GM12864 (cell line): ENCODE measurements at regions not wholly inside any gene's neighbourhood (a gene's known extent, or its start where the extent isn't known, plus 50 kb on each side); places are given as distances from the start of the nearest gene placed in this dataset.
"Not testable (repeated sequence)": the region's sequence is repeated elsewhere in the genome, so short reads cannot be mapped to it uniquely, and the experiment has no call there.

Experiments
- DNase-seq: peaks from one replicate; pipeline ENCODE4 v3.0.0-alpha.2; 2011; ENCODE audit warnings: low read depth
- H3K4me3 ChIP-seq: 2 replicates; pipeline ENCODE4 v1.5.1; 2011; ENCODE audit warnings: mild to moderate bottlenecking, low read depth, low read length, control low read depth
- TF ChIP-seq, protein P1 (sequence below): IDR thresholded peaks from 2 replicates; pipeline ENCODE4 v1.5.1; 2011; ENCODE audit warnings: low read depth, mild to moderate bottlenecking, moderate library complexity, low read length, control low read depth, inconsistent platforms; ENCODE audit errors: missing control alignments

DNA sequence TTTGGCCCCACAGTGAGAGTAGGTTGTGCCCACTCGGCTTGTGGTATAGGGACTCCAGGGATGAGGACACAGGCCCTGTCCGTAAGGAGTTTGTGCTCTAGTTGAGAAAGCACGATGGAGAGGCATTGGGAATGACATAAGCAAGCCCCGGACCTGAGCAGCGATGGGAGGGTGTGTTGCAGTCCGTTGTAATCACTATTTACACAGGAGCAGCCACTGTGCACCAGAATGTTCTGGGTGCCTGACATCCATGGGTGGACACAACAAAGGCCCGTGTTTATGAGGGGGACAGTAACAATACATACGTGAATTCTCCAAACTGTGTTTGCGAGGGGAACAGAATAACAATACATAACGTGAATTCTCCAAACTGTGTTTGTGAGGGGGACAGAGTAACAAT, 86.8 kb downstream of the NPIPB11 start:
- H3K4me3 ChIP-seq, result no peak overlapping the region
- DNase-seq, result no peak
- TF ChIP-seq, protein P1, sequence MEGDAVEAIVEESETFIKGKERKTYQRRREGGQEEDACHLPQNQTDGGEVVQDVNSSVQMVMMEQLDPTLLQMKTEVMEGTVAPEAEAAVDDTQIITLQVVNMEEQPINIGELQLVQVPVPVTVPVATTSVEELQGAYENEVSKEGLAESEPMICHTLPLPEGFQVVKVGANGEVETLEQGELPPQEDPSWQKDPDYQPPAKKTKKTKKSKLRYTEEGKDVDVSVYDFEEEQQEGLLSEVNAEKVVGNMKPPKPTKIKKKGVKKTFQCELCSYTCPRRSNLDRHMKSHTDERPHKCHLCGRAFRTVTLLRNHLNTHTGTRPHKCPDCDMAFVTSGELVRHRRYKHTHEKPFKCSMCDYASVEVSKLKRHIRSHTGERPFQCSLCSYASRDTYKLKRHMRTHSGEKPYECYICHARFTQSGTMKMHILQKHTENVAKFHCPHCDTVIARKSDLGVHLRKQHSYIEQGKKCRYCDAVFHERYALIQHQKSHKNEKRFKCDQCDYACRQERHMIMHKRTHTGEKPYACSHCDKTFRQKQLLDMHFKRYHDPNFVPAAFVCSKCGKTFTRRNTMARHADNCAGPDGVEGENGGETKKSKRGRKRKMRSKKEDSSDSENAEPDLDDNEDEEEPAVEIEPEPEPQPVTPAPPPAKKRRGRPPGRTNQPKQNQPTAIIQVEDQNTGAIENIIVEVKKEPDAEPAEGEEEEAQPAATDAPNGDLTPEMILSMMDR, result no peak

DNA sequence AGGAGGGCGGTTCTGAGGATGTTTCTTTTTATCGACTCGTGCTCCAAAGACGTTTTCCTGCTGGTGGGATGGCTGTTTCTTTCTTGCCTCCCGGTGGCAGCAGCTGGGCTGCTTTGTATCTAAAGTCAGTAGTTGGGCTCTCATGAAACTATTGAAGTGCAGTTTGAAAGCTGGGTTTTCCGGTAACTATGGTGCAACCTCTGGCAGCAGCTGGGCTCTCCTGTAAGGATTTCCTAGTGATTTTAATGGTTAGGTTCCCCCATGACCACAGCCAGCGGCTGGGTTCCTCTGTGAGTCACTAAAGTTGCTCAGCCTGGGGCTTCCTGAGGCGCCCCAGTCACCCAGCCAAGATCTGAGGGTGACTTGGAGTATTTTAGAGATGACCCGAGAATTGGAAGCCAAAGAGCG, 87.9 kb downstream of the NPIPB11 start:
- not testable (repeated sequence) for DNase-seq, H3K4me3 ChIP-seq

DNA sequence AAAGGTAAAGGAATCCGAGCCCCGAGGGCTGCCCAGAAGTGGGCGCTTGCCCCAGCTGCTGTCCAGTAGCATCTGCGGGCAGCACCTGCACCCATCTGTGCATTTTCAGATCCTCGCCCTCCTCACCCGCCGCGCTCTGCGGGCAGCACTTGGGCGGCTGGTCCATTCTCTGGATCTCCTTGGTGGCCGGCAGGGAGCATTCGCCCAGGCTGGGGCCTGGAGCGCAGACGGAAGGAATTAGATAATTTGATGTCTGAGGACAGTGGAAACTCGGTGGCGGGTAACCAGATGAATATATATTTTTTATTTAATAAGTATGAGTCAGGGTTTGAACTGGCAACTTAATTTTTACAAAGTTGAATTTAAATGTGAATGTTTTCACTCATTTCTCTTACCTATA, 88.5 kb downstream of the NPIPB11 start:
- TF ChIP-seq, protein P1, result peak; percentile 50
- no peak overlapping the region for H3K4me3 ChIP-seq
- DNase-seq, result no peak

DNA sequence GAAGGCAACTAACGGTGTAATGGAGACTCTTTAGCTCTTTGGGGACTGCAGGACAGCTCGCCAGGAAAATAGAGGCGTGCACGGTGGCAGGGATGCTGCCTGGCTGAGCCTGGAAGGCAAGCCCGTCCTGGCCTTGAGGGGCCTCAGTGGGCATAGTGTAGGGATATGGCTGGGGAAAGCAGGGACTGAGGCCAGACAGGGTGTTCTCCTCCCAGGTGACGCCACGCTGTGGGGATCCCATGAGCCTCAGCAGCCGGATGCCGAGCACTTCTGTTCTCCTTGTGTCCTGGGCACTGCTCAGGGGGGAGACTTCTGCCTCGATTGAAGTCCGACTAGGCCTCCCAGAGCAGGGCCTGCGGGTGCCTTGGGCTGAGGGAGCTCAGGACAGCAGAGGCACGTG, 89.2 kb downstream of the NPIPB11 start:
- TF ChIP-seq, protein P1, result no peak
- H3K4me3 ChIP-seq, result no peak overlapping the region
- DNase-seq, result no peak

DNA sequence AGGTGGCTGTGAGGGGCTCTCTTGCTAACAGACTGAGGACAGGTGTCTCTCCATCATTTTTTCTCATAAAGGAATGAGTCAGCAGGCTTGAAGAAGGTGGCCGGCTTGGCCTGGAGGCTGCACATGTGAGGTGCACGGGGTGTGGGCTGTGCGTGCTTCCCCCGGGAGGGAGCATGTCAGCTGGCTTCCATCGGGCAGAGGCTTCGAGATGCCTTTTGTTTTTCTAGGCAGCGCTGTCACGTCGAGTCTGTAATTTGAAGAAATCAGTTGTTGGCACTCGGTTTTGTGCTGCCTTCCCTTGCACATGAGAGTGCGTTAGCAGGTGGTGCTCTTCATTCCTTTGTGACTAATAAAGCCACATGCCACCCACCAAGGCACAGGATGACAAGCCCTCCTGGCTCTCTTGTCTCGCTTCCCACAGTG, 89.7 kb downstream of the NPIPB11 start:
- TF ChIP-seq, protein P1, result no peak

DNA sequence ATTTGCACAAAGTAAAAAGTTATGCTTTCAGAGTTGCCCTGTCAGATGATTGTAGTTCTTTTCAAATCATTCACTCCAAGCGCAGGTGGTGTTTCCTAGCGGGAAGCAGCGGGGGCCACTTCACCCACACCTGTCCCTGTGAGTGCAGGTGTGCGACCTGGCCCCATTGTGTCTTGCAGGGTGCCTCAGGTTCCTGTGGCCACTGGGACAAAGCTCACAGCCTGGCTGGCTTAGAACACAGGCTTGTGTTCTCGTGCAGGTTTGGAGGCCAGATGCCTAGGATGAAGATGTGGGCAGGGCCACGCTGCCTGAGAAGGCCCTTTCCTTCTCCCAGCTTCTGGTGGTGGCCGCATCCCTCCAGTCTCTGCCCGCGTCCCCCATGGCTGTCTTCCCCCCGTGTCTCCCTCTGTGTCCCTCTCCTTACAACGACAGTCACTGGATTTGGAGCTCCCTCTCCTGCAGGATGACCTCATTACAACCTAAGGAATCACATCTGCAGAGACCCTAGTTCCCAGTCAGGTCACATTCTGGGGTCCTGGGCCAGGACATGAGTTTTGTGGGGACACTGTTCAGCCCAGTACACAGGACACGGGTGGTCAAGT, 90.5 kb downstream of the NPIPB11 start:
- TF ChIP-seq, protein P1, result no peak
- no peak overlapping the region for H3K4me3 ChIP-seq
- no peak for DNase-seq

More for the DNA sequence above, 89.7 kb downstream of the NPIPB11 start:
- DNase-seq, result no peak
- no peak overlapping the region for H3K4me3 ChIP-seq

DNA sequence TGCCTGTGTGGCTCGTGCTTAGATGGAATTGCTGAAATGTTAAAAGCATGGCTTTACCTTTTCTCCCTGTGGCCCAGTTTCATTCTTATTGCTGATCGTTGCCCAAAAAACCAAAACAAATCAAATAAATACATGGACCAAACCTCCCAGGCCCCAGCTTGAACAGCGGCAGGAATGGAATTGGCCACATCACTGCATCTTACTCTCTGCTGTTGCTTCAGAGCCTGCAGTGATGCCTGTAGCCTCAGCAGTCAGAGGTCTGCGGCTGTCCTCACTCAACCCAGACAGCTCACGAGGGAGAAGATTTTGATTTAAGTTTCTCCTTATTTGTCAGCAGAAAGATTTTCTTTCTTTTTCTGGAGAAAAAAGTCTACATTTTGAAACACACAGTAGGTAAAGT, 91.5 kb downstream of the NPIPB11 start:
- H3K4me3 ChIP-seq, result no peak overlapping the region
- TF ChIP-seq, protein P1, result no peak
- no peak for DNase-seq
